Panc1 (cell line): ENCODE measurements at regions not wholly inside any gene's neighbourhood (a gene's known extent, or its start where the extent isn't known, plus 50 kb on each side); places are given as distances from the start of the nearest gene placed in this dataset.

ENCODE experiments used
- CTCF ChIP-seq: fragments of 450-650 bp; IDR thresholded peaks from 2 replicates; pipeline ENCODE4 v1.5.1; 2017; ENCODE audit warnings: mild to moderate bottlenecking
- POLR2AphosphoS5 ChIP-seq: IDR thresholded peaks from 2 replicates; pipeline ENCODE4 v1.6.1; 2012; ENCODE audit warnings: mild to moderate bottlenecking, low read depth, low read length, moderate library complexity
- REST ChIP-seq, 2 experiments: IDR thresholded peaks; 2 replicates each; pipeline ENCODE4 v1.6.1; 2011 to 2012; ENCODE audit warnings: low read depth in 2 of 2, control low read depth in 1 of 2, low read length in 1 of 2, mild to moderate bottlenecking in 1 of 2, moderate library complexity in 1 of 2; ENCODE audit not compliant: insufficient read depth in 1 of 2
- SIN3A ChIP-seq: IDR thresholded peaks from 2 replicates; pipeline ENCODE4 v1.6.1; 2012; ENCODE audit warnings: low read depth, mild to moderate bottlenecking, low read length, moderate library complexity, borderline replicate concordance; ENCODE audit not compliant: insufficient read depth
- TCF7L2 ChIP-seq: IDR thresholded peaks from 2 replicates; pipeline ENCODE4 v1.6.1; 2011; ENCODE audit warnings: mild to moderate bottlenecking, low read depth, low read length, inconsistent platforms

GRCh38 chr15:25061808-25062550 lies 107.2 kb downstream of the SNRPN start:
- TF ChIP-seq CTCF, result no peak
- TF ChIP-seq SIN3A, result no peak
- TF ChIP-seq REST (IDR thresholded peaks at IDR 0.05; ENCODE audit: insufficient read depth in 1 of 2, low read depth in 2 of 2, low read length in 1 of 2), result no peak
- no peak for TF ChIP-seq POLR2AphosphoS5
- TF ChIP-seq TCF7L2, result no peak
